ENCODE measurements at regions not wholly inside any gene's neighbourhood (a gene's known extent, or its start where the extent isn't known, plus 50 kb on each side); places are given as distances from the start of the nearest gene placed in this dataset.

GRCh38 chr2:100660851-100661584 lies 98.2 kb downstream of the PDCL3 start:
- TF ChIP-seq CTCF (IDR thresholded peaks at IDR 0.05; ENCODE audit: low read length) (no peak), EZH2 (optimal IDR thresholded peaks at IDR 0.05; ENCODE audit: low read depth, low read length) (no peak)

All from MM.1S (cell line).